Glutamatergic neuron (in vitro differentiated cells): ENCODE measurements at regions not wholly inside any gene's neighbourhood (a gene's known extent, or its start where the extent isn't known, plus 50 kb on each side); places are given as distances from the start of the nearest gene placed in this dataset.

Experiments
- DNase-seq: peaks from one replicate; pipeline ENCODE4 v3.0.0; 2022
- H3K27ac Mint-ChIP-seq: one replicate; pipeline ENCODE4 v1.8.0; 2020; ENCODE audit warnings: mild to moderate bottlenecking, mixed read lengths, inconsistent platforms; ENCODE audit not compliant: unreplicated experiment
- H3K27me3 Mint-ChIP-seq: one replicate; pipeline ENCODE4 v1.8.0; 2020; ENCODE audit warnings: mild to moderate bottlenecking, moderate library complexity, mixed read lengths, inconsistent platforms; ENCODE audit not compliant: unreplicated experiment
- H3K36me3 Mint-ChIP-seq: one replicate; pipeline ENCODE4 v1.8.0; 2020; ENCODE audit warnings: mild to moderate bottlenecking, mixed read lengths, inconsistent platforms; ENCODE audit not compliant: unreplicated experiment
- H3K4me1 Mint-ChIP-seq: one replicate; pipeline ENCODE4 v1.8.0; 2020; ENCODE audit warnings: mild to moderate bottlenecking, low read depth, mixed read lengths, inconsistent platforms; ENCODE audit not compliant: unreplicated experiment
- H3K4me3 Mint-ChIP-seq: one replicate; pipeline ENCODE4 v1.8.0; 2020; ENCODE audit warnings: mild to moderate bottlenecking, mixed read lengths, inconsistent platforms; ENCODE audit not compliant: unreplicated experiment
- H3K9me3 Mint-ChIP-seq: one replicate; pipeline ENCODE4 v1.8.0; 2020; ENCODE audit warnings: mild to moderate bottlenecking, moderate library complexity, mixed read lengths, inconsistent platforms; ENCODE audit not compliant: unreplicated experiment
- TF ChIP-seq, protein P1 (sequence below): fragments of 200-600 bp; sonication (generic); IDR thresholded peaks from one replicate; pipeline ENCODE4 v1.5.0; 2021; ENCODE audit not compliant: partially characterized antibody, unreplicated experiment

- Mint-ChIP-seq H3K27ac (no peak overlapping the region), H3K27me3 (peaks cover 4% of the 10 kb centered on the region), H3K4me3 (peak overlapping the region; percentile 38), H3K36me3 (peaks cover 9% of the 10 kb centered on the region), H3K4me1 (no peaks in the 10 kb centered on the region), H3K9me3 (peaks cover 18% of the 10 kb centered on the region)
- TF ChIP-seq, protein P1, sequence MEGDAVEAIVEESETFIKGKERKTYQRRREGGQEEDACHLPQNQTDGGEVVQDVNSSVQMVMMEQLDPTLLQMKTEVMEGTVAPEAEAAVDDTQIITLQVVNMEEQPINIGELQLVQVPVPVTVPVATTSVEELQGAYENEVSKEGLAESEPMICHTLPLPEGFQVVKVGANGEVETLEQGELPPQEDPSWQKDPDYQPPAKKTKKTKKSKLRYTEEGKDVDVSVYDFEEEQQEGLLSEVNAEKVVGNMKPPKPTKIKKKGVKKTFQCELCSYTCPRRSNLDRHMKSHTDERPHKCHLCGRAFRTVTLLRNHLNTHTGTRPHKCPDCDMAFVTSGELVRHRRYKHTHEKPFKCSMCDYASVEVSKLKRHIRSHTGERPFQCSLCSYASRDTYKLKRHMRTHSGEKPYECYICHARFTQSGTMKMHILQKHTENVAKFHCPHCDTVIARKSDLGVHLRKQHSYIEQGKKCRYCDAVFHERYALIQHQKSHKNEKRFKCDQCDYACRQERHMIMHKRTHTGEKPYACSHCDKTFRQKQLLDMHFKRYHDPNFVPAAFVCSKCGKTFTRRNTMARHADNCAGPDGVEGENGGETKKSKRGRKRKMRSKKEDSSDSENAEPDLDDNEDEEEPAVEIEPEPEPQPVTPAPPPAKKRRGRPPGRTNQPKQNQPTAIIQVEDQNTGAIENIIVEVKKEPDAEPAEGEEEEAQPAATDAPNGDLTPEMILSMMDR, result no peak
- DNase-seq, result no peak
Measured at GRCh38 chr22:48824712-48825651, 1002.7 kb downstream of the BRD1 start.

DNA sequence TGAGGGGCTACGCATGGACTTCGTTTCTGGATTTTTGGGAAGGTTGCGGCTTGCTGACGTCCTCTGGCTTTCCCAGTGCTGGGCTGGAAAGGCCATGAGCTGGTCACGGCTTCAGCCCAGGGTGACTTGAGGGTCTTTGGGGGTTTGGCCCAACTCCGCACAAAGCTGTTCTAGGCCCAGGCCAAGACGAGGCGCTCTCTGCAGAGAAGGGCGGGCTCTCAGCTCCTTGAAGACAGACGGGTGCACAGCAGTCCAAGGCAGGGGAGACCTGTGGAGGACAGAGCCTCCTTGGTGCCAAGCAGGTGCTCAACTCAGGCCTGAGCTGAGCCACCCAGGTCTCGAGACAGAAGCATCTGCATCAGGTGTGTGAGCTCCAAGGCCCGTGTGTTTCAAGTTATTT, 1003.7 kb downstream of the BRD1 start:
- H3K36me3 Mint-ChIP-seq, result peaks cover 13% of the 10 kb centered on the region
- TF ChIP-seq, protein P1, result no peak
- H3K9me3 Mint-ChIP-seq, result peaks cover 15% of the 10 kb centered on the region
- H3K4me3 Mint-ChIP-seq, result no peak overlapping the region
- no peak for DNase-seq
- H3K27me3 Mint-ChIP-seq, result peaks cover 4% of the 10 kb centered on the region
- no peak overlapping the region for H3K27ac Mint-ChIP-seq
- H3K4me1 Mint-ChIP-seq, result no peaks in the 10 kb centered on the region

DNA sequence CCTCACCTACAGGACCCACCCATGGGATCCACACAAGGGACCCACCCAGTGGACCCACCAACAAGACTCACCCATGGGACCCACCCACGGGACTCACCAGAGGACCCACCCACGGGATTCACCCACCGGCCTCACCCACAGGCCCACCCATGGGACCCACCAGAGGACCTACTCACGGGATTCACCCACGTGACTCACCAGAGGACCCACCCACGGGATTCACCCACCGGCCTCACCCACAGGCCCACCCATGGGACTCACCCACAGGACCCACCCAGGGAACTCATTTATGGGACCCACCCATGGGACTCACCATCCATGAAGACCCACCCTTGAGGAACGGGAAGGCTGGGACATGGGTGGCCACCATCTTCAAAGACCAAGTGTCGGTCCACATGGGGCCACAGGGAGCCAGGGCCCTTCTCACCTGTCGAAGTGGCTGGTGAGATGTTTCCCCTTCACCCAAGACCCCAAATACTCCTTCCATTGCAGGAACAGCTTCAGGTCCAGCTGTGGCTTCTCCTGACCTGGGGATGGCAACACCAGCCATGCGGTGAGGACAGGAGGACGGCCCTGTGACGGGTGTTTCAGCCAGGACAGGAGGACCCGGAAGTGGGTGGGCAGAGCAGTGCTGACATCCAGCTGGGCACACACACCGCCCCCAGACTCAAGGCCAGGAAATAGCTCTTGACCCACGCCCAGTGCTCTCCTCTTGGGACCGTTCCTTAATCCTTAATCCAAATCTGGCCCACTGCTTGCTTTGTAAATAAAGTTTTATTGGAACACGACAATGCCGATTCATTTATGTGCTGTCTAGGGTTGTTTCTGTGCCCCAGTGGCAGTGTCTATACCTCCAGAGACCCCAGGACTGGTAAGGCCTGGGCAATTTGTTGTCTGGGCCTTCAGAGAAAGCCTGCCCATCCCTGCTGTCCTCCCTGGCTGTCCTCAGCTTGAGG, 1005.1 kb downstream of the BRD1 start:
- TF ChIP-seq, protein P1, result no peak
- no peak overlapping the region for H3K4me3 Mint-ChIP-seq
- peaks cover 24% of the 10 kb centered on the region for H3K36me3 Mint-ChIP-seq
- H3K27ac Mint-ChIP-seq, result no peak overlapping the region
- no peak for DNase-seq
- peaks cover 4% of the 10 kb centered on the region for H3K27me3 Mint-ChIP-seq
- no peaks in the 10 kb centered on the region for H3K4me1 Mint-ChIP-seq
- peaks cover 24% of the 10 kb centered on the region for H3K9me3 Mint-ChIP-seq

DNA sequence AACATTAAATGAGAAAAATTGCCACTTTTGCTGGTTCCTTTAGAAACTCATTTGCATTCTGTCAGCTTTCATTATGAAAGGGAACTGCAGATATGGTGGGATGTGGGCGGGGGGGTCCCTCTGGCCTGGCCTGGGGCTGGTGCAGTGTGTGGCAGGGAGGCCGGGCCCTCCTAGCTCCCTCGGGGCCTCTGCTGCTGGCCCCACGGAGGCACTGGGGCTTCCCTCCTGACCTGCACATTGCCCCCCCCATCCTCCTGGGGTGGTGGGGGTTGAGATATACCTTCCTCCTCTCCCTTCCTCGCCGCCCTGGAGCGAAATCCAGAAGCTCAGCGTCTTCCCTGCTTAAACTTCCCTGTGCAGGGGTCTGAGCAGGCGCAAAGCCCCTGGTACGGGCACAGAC, 1005.9 kb downstream of the BRD1 start:
- Mint-ChIP-seq H3K27ac (no peak overlapping the region), H3K4me1 (no peaks in the 10 kb centered on the region), H3K9me3 (peaks cover 30% of the 10 kb centered on the region), H3K4me3 (no peak overlapping the region), H3K36me3 (peaks cover 28% of the 10 kb centered on the region), H3K27me3 (peaks cover 4% of the 10 kb centered on the region)
- DNase-seq, result no peak
- TF ChIP-seq, protein P1, result no peak
